H1 (cell line): ENCODE measurements at regions not wholly inside any gene's neighbourhood (a gene's known extent, or its start where the extent isn't known, plus 50 kb on each side); places are given as distances from the start of the nearest gene placed in this dataset.

Experiments
- CTCF ChIA-PET: fragments of 300-600 bp; sonication (Branson Sonifier 250); formaldehyde crosslinking; loops from one replicate; lab custom pipeline; 2021; ENCODE audit not compliant: partially characterized antibody; lab: Charles Lee
- POLR2A ChIA-PET: fragments of 300-600 bp; sonication (Branson Sonifier 250); formaldehyde crosslinking; loops from one replicate; lab custom pipeline; 2021; ENCODE audit warnings: inconsistent platforms; ENCODE audit not compliant: partially characterized antibody; lab: Charles Lee
- DNase-seq, 2 experiments: peaks; one replicate each; pipeline versions ENCODE4 v3.0.0 to v3.0.0-alpha.2; 2010 to 2022; ENCODE audit warnings: low spot score in 2 of 2, low read depth in 1 of 2, mixed read lengths in 1 of 2
- FAIRE-seq: peaks from 2 replicates; lab custom pipeline; 2011; peaks lifted over from hg19 to GRCh38; lab: Jason Lieb, UNC
- H2AFZ ChIP-seq: 2 replicates; pipeline ENCODE4 v1.8.1; 2012; ENCODE audit warnings: low read length, inconsistent platforms
- H2AK5ac ChIP-seq: 2 replicates; pipeline ENCODE4 v1.6.1; 2013; ENCODE audit warnings: low read depth, low read length
- H2BK120ac ChIP-seq: replicated peaks from 2 replicates; pipeline ENCODE3; 2013; ENCODE audit warnings: low read depth, low read length, inconsistent platforms
- H2BK12ac ChIP-seq: 2 replicates; pipeline ENCODE4 v1.6.1; 2013; ENCODE audit warnings: low read depth, low read length
- H2BK15ac ChIP-seq: 2 replicates; pipeline ENCODE4 v1.6.1; 2013; ENCODE audit warnings: low read length
- H2BK20ac ChIP-seq: 2 replicates; pipeline ENCODE4 v1.6.1; 2013; ENCODE audit warnings: low read length
- H2BK5ac ChIP-seq: 2 replicates; pipeline ENCODE4 v1.6.1; 2013; ENCODE audit warnings: low read depth, low read length
- H3K14ac ChIP-seq: 2 replicates; pipeline ENCODE4 v1.6.1; 2013; ENCODE audit warnings: inconsistent platforms; ENCODE audit not compliant: insufficient read length
- H3K18ac ChIP-seq: 2 replicates; pipeline ENCODE4 v1.6.1; 2013; ENCODE audit warnings: low read length; ENCODE audit errors: extremely low read depth
- H3K23ac ChIP-seq: 2 replicates; pipeline ENCODE4 v1.6.1; 2013; ENCODE audit warnings: inconsistent platforms; ENCODE audit not compliant: insufficient read length
- H3K23me2 ChIP-seq: 2 replicates; pipeline ENCODE4 v1.6.1; 2013; ENCODE audit warnings: low read depth, low read length
- H3K27ac ChIP-seq: 2 replicates; pipeline ENCODE4 v1.6.1; 2011; ENCODE audit warnings: low read depth, low read length, inconsistent platforms
- H3K27me3 ChIP-seq, 4 experiments: replicated peaks in 1 of 4; 1 replicate in 1 of 4; 2 replicates in 3 of 4; pipeline versions ENCODE4 v1.6.1 to v1.8.1; 2011 to 2013; ENCODE audit warnings: low read length in 3 of 4, mild to moderate bottlenecking in 3 of 4, inconsistent platforms in 2 of 4, mixed read lengths in 2 of 4, moderate library complexity in 1 of 4; ENCODE audit not compliant: control insufficient read depth in 3 of 4, insufficient read depth in 3 of 4; ENCODE audit errors: extremely low read depth in 1 of 4
- H3K36me3 ChIP-seq, 4 experiments: 2 replicates each; pipeline versions ENCODE4 v1.6.1 to v1.8.1; 2011 to 2013; ENCODE audit warnings: mild to moderate bottlenecking in 4 of 4, low read length in 3 of 4, moderate library complexity in 2 of 4, control low read depth in 1 of 4, inconsistent platforms in 1 of 4; ENCODE audit not compliant: insufficient read depth in 4 of 4, control insufficient read depth in 2 of 4
- H3K4ac ChIP-seq: replicated peaks from 2 replicates; pipeline ENCODE3; 2013; ENCODE audit warnings: low read length, low read depth, mixed read lengths, inconsistent platforms; ENCODE audit not compliant: insufficient read length
- H3K4me1 ChIP-seq, 4 experiments: replicated peaks in 1 of 4; 1 replicate in 1 of 4; 2 replicates in 3 of 4; pipeline versions ENCODE4 v1.6.1 to v1.8.1; 2011 to 2013; ENCODE audit warnings: low read length in 3 of 4, inconsistent platforms in 2 of 4, mixed read lengths in 1 of 4; ENCODE audit not compliant: insufficient read depth in 4 of 4, control insufficient read depth in 3 of 4
- H3K4me2 ChIP-seq, 2 experiments: 2 replicates each; pipeline versions ENCODE4 v1.6.1 to v1.8.1; 2011 to 2013; ENCODE audit warnings: low read depth in 2 of 2, low read length in 2 of 2, control low read depth in 1 of 2, inconsistent platforms in 1 of 2, mild to moderate bottlenecking in 1 of 2; ENCODE audit not compliant: insufficient read depth in 1 of 2
- H3K4me3 ChIP-seq, 4 experiments: fragments of 200-600, 300-600 bp in 1 of 4; sonication (generic), shearing (Covaris generic), sonication (Bioruptor Twin) in 1 of 4; 2 replicates each; pipeline versions ENCODE4 v1.5.1 to v1.8.1; 2011 to 2016; ENCODE audit warnings: low read length in 4 of 4, low read depth in 3 of 4, control low read depth in 2 of 4, inconsistent platforms in 2 of 4, mild to moderate bottlenecking in 2 of 4, mixed read lengths in 1 of 4, moderate library complexity in 1 of 4; ENCODE audit not compliant: insufficient read depth in 2 of 4; ENCODE audit errors: extremely low read depth in 1 of 4
- H3K56ac ChIP-seq: replicated peaks from 2 replicates; pipeline ENCODE3; 2013; ENCODE audit warnings: low read depth, mild to moderate bottlenecking, mixed read lengths, low read length, inconsistent platforms; ENCODE audit not compliant: insufficient read length
- H3K79me1 ChIP-seq: 2 replicates; pipeline ENCODE4 v1.6.1; 2013; ENCODE audit warnings: low read depth, low read length, control low read depth
- H3K79me2 ChIP-seq, 2 experiments: 2 replicates each; pipeline versions ENCODE4 v1.6.1 to v1.8.1; 2012 to 2013; ENCODE audit warnings: low read length in 2 of 2, mild to moderate bottlenecking in 2 of 2, inconsistent platforms in 1 of 2; ENCODE audit not compliant: insufficient read depth in 2 of 2, control insufficient read depth in 1 of 2
- H3K9ac ChIP-seq, 4 experiments: replicated peaks in 1 of 4; 1 replicate in 1 of 4; 2 replicates in 3 of 4; pipeline versions ENCODE4 v1.6.1 to v1.8.1; 2011 to 2013; ENCODE audit warnings: low read depth in 3 of 4, low read length in 3 of 4, control low read depth in 2 of 4, mild to moderate bottlenecking in 2 of 4, moderate library complexity in 2 of 4, inconsistent platforms in 1 of 4; ENCODE audit errors: extremely low read depth in 1 of 4
- H3K9me3 ChIP-seq, 2 experiments: 2 replicates each; pipeline versions ENCODE4 v1.6.1 to v1.8.1; 2012 to 2013; ENCODE audit warnings: mild to moderate bottlenecking in 2 of 2, moderate library complexity in 2 of 2, control low read depth in 1 of 2, inconsistent platforms in 1 of 2, low read depth in 1 of 2, low read length in 1 of 2, mixed read lengths in 1 of 2; ENCODE audit not compliant: insufficient read depth in 2 of 2
- H4K20me1 ChIP-seq, 2 experiments: replicated peaks in 1 of 2; 2 replicates each; pipeline versions ENCODE3 to v1.8.1; 2011 to 2013; ENCODE audit warnings: inconsistent platforms in 2 of 2, low read length in 2 of 2, mild to moderate bottlenecking in 1 of 2; ENCODE audit not compliant: insufficient read depth in 2 of 2, control insufficient read depth in 1 of 2
- H4K5ac ChIP-seq: 2 replicates; pipeline ENCODE4 v1.6.1; 2013; ENCODE audit warnings: low read length, low read depth, mixed read lengths, inconsistent platforms; ENCODE audit not compliant: insufficient read length
- H4K8ac ChIP-seq: 2 replicates; pipeline ENCODE4 v1.8.0; 2013; ENCODE audit warnings: mild to moderate bottlenecking, moderate library complexity, low read length, inconsistent platforms; ENCODE audit not compliant: insufficient read depth; ENCODE audit errors: extremely low read depth
- H4K91ac ChIP-seq: replicated peaks from 2 replicates; pipeline ENCODE3; 2013; ENCODE audit warnings: low read length, mixed read lengths, inconsistent platforms; ENCODE audit not compliant: insufficient read length
- ASH2L ChIP-seq: fragments of 200-600, 300-600 bp; sonication (generic); IDR thresholded peaks from one replicate; pipeline ENCODE4 v1.7.1; 2017; ENCODE audit warnings: low read length
- CHD1 ChIP-seq: IDR thresholded peaks from 2 replicates; pipeline ENCODE4 v1.6.1; 2012; ENCODE audit warnings: low read depth, low read length, improper control_type of control experiment
- CTBP2 ChIP-seq: IDR thresholded peaks from 2 replicates; pipeline ENCODE4 v1.7.0; 2011; ENCODE audit warnings: borderline replicate concordance, mild to moderate bottlenecking, moderate library complexity, mixed read lengths, low read length; ENCODE audit not compliant: insufficient read depth, insufficient read length
- EP300 ChIP-seq, 2 experiments: IDR thresholded peaks; 1 replicate in 1 of 2; 2 replicates in 1 of 2; pipeline ENCODE4 v1.6.1; 2011 to 2012; ENCODE audit warnings: low read depth in 2 of 2, low read length in 2 of 2, mild to moderate bottlenecking in 2 of 2, borderline replicate concordance in 1 of 2, inconsistent platforms in 1 of 2, moderate library complexity in 1 of 2
- KDM5A ChIP-seq: fragments of 200-600 bp; IDR thresholded peaks from 2 replicates; pipeline ENCODE4 v1.7.1; 2012; ENCODE audit warnings: mild to moderate bottlenecking, low read length, inconsistent platforms, mixed read lengths
- NRF1 ChIP-seq: IDR thresholded peaks from 2 replicates; pipeline ENCODE4 v1.6.1; 2011; ENCODE audit warnings: mild to moderate bottlenecking, low read depth, low read length, improper control_type of control experiment
- SRF ChIP-seq: IDR thresholded peaks from 2 replicates; pipeline ENCODE4 v1.6.1; 2011; ENCODE audit warnings: mild to moderate bottlenecking, low read depth, low read length, moderate library complexity
- TEAD4 ChIP-seq: IDR thresholded peaks from 2 replicates; pipeline ENCODE4 v1.6.1; 2012; ENCODE audit warnings: low read depth, low read length, inconsistent platforms, mixed read lengths
- WGBS, 2 experiments: shearing (Covaris generic) in 1 of 2; methylation state at CpG; one replicate each; pipeline versions ENCODE4 v1.1.6 to v1.1.7; 2013 to 2015; ENCODE audit warnings: low lambda C conversion rate in 2 of 2, mixed read lengths in 2 of 2, inconsistent platforms in 1 of 2, low coverage in 1 of 2, missing lambda C conversion rate in 1 of 2; ENCODE audit not compliant: insufficient replicate concordance in 2 of 2, insufficient coverage in 1 of 2, insufficient read length in 1 of 2; ENCODE audit errors: extremely low coverage in 1 of 2, missing lambda C conversion rate in 1 of 2; 5-methylcytosine and 5-hydroxymethylcytosine counted together
- TF ChIP-seq, protein P1 (sequence below): IDR thresholded peaks from 2 replicates; pipeline ENCODE4 v1.6.1; 2011; ENCODE audit warnings: low read depth, mild to moderate bottlenecking, low read length; ENCODE audit not compliant: insufficient read depth

DNA sequence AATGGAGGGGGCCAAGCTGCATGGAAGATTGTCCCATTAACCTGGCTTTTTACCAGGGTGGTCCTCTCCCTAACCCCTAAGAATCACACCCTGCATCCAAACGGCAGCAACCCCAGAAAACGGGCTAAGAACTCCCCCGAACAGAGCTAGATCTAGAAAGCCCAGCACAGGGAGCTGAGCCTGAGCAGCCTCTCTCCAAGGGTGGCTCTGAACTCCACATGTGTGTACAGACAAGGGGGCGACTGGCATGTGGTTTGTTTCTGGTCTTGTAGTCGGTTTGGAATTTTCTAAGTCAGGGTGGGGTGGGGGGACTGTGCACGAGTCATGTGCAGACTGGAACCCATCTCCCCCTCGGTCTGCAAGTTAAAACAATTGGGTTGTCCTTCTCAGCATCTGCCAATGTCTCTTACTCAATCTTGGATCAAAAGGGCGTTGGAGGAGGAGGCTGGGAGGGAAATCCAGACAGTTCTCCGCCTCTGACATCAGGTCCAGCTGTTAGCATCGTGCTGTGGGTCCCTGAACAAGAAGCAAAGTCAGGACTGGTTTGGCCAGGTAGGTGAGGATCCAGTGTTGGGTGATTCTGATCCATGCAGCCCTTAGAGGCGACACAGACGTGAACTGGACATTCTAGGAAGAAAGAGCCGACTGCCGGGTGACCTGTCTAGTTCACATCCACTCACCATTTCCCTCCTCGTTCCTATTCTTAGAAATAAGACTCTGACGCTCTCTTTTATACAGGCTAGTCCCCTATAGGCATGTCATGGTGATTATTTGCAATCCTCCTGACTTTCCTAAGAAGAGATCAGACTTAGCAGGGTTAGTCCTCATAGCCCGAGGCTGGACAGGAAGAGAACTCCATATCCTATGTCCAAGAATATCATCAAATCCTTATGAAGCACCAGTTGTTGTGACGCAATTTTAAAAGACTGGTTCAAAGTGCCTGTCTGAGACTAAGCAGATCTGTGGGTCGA is 381.8 kb downstream of the SOX9 start:
- CTCF ChIA-PET = interaction anchor here (0.6 to 1.8 kb wide), 5 partner anchors 23 to 1114 kb away, joined by 3 to 10 read pairs (median 6); no protein-coding TSS in a partner anchor
- WGBS, 2 experiments = 83% methylated on average over 19 of the region's 19 CpGs; no CpG with 5 or more reads in 1 of the 2 experiments
- Histone ChIP-seq H3K9ac (no peak overlapping the region), H2BK120ac (no peak overlapping the region), H3K23ac (no peak overlapping the region), H3K79me1 (no peaks in the 10 kb centered on the region), H4K20me1 (no peaks in the 10 kb centered on the region), H3K27me3 (no peaks in the 10 kb centered on the region), H4K5ac (no peak overlapping the region)
- FAIRE-seq = no peak
- TF ChIP-seq KDM5A = no peak
- no peak for TF ChIP-seq CTBP2
- TF ChIP-seq, protein P1, sequence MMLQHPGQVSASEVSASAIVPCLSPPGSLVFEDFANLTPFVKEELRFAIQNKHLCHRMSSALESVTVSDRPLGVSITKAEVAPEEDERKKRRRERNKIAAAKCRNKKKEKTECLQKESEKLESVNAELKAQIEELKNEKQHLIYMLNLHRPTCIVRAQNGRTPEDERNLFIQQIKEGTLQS = no peak
- no peak for TF ChIP-seq CHD1
- TF ChIP-seq EP300 (IDR thresholded peaks at IDR 0.05; ENCODE audit: borderline replicate concordance in 1 of 2, low read depth in 2 of 2, low read length in 2 of 2) = no peak
- no peak for TF ChIP-seq SRF
- no peak for TF ChIP-seq ASH2L
- no peak for TF ChIP-seq NRF1
- no peak for TF ChIP-seq TEAD4
- TF ChIP-seq, all 59 proteins: peak for 0
- Histone ChIP-seq H2BK12ac (peak overlapping the region; percentile 62; the same call in 1 of the 2 replicates), H2BK15ac (0 out of 2 replicates have a peak overlapping the region, but pooled peaks have one; percentile 23), H2AFZ (peak overlapping the region; percentile 74; the same call in 1 of the 2 replicates), H3K4me1 (peaks cover 0 to 14% (median 8%) of the 10 kb centered on the region in 4 experiments), H3K4ac (no peak overlapping the region), H2BK20ac (no peak overlapping the region), H2BK5ac (no peak overlapping the region), H3K18ac (peak overlapping the region; percentile 44), H3K27ac (no peak overlapping the region), H3K36me3 (no peaks in the 10 kb centered on the region), H2AK5ac (no peak overlapping the region), H3K9me3 (no peaks in the 10 kb centered on the region), H3K79me2 (no peaks in the 10 kb centered on the region), H3K4me3 (no peak overlapping the region), H3K23me2 (no peaks in the 10 kb centered on the region), H3K14ac (no peak overlapping the region), H4K8ac (no peak overlapping the region), H4K91ac (no peak overlapping the region), H3K4me2 (no peak overlapping the region), H3K56ac (no peak overlapping the region)
- no peak for DNase-seq
- POLR2A ChIA-PET = interaction anchor here (0.7 kb wide), 1 partner anchor 312 kb away, joined by 4 read pairs; no protein-coding TSS in a partner anchor
